Endothelial cell (in vitro differentiated cells): ENCODE measurements at regions not wholly inside any gene's neighbourhood (a gene's known extent, or its start where the extent isn't known, plus 50 kb on each side); places are given as distances from the start of the nearest gene placed in this dataset.

Experiments used
- DNase-seq: peaks from one replicate; pipeline ENCODE4 v3.0.0; 2021; ENCODE audit warnings: low spot score
- H3K27ac Mint-ChIP-seq: one replicate; pipeline ENCODE4 v1.8.0; 2021; ENCODE audit warnings: mixed read lengths, inconsistent platforms; ENCODE audit not compliant: unreplicated experiment
- H3K27me3 Mint-ChIP-seq: one replicate; pipeline ENCODE4 v1.8.0; 2021; ENCODE audit warnings: mild to moderate bottlenecking, moderate library complexity, mixed read lengths, inconsistent platforms; ENCODE audit not compliant: unreplicated experiment
- H3K36me3 Mint-ChIP-seq: one replicate; pipeline ENCODE4 v1.8.0; 2021; ENCODE audit warnings: mild to moderate bottlenecking, low read depth, mixed read lengths, inconsistent platforms; ENCODE audit not compliant: unreplicated experiment
- H3K4me1 Mint-ChIP-seq: one replicate; pipeline ENCODE4 v1.8.0; 2021; ENCODE audit warnings: mild to moderate bottlenecking, mixed read lengths, inconsistent platforms; ENCODE audit not compliant: unreplicated experiment
- H3K4me3 Mint-ChIP-seq: one replicate; pipeline ENCODE4 v1.8.0; 2021; ENCODE audit warnings: mild to moderate bottlenecking, mixed read lengths, inconsistent platforms; ENCODE audit not compliant: unreplicated experiment
- H3K9me3 Mint-ChIP-seq: one replicate; pipeline ENCODE4 v1.8.0; 2021; ENCODE audit warnings: mixed read lengths, inconsistent platforms; ENCODE audit not compliant: unreplicated experiment
- TF ChIP-seq, protein P1 (sequence below): fragments of 200-600 bp; sonication (generic); IDR thresholded peaks from one replicate; pipeline ENCODE4 v1.5.0; 2021; ENCODE audit warnings: antibody characterized with exemption; ENCODE audit not compliant: unreplicated experiment

DNA sequence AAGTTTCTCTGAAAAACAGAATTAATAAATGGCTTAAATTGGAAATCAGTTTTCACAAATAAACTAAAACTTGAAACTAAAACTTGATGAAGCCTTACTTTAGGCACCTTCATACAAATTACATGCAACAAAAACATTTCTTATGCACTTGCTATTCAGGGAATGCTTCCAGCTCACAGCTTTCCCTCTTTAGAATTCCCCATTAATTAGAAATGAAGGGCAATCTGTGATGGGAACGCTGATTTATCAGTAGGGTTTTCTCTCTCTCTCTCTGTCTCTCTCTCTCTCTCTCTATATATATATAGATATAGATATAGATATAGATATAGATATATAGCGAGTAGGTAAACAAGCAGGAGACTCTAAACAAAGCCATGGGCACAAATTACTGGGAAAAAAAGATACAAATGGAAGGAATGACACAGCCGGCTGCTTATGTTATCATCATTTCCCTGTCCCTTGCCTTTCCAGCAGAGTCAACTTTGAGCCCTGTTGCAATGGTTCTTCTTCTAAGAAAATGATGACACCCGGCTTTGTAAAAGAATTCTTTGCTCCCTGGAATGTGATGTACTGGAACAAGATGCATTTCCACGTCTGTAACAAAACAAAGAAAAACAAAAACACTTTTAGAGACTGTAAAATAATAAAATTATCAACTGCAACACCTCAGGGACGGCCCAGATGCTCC is 1121.6 kb upstream of the TMEM132C start:
- Mint-ChIP-seq H3K4me1 (no peaks in the 10 kb centered on the region), H3K27ac (no peak overlapping the region), H3K36me3 (peaks cover 8% of the 10 kb centered on the region), H3K27me3 (peaks cover 6% of the 10 kb centered on the region), H3K4me3 (no peak overlapping the region), H3K9me3 (peaks cover 40% of the 10 kb centered on the region)
- no peak for DNase-seq
- TF ChIP-seq, protein P1, sequence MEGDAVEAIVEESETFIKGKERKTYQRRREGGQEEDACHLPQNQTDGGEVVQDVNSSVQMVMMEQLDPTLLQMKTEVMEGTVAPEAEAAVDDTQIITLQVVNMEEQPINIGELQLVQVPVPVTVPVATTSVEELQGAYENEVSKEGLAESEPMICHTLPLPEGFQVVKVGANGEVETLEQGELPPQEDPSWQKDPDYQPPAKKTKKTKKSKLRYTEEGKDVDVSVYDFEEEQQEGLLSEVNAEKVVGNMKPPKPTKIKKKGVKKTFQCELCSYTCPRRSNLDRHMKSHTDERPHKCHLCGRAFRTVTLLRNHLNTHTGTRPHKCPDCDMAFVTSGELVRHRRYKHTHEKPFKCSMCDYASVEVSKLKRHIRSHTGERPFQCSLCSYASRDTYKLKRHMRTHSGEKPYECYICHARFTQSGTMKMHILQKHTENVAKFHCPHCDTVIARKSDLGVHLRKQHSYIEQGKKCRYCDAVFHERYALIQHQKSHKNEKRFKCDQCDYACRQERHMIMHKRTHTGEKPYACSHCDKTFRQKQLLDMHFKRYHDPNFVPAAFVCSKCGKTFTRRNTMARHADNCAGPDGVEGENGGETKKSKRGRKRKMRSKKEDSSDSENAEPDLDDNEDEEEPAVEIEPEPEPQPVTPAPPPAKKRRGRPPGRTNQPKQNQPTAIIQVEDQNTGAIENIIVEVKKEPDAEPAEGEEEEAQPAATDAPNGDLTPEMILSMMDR, result no peak

DNA sequence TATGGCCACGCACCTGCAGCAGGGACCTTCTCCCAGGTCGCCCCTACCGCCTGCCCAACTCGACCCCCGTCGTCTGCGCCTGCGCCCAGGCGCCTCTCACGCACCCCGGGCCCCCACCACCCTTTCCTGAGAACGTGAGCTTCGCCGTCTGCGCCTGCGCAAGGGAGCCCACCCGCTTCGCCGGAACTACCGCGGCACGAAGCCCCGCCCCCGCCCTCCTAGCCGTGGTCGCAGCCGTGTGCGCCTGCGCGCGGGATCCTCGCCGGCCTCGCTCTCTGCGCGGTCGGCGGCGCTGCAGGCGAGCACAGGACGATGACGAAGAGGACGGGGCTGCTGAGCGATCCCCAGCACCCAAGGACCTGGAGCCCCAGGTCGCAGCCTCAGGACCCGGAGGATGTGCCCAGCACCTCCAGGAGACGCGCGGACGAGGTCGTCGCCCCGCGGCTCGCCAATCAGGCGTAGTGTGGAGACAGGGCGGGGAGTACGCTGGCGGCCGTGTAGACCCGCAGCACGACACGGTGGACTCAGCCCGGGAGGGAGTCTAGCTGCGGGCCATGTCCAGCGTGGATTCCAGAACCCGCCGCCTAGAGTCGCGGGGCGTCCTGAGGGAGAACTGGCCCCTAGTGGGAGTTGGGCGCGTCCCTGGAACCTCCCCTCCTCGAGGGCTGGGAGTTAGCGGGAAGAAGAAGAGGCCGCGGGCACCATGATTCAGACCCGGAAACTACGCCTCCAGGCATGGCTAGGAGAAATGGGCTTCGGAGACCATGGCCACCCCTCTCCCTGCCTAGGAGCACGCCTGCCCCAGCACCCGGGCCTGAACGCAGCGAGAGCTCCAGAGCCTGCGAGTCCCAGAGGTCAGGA is 1120.8 kb upstream of the TMEM132C start:
- peaks cover 6% of the 10 kb centered on the region for H3K27me3 Mint-ChIP-seq
- H3K9me3 Mint-ChIP-seq, result peaks cover 43% of the 10 kb centered on the region
- H3K4me1 Mint-ChIP-seq, result no peaks in the 10 kb centered on the region
- no peak overlapping the region for H3K4me3 Mint-ChIP-seq
- TF ChIP-seq, protein P1, result no peak
- peaks cover 8% of the 10 kb centered on the region for H3K36me3 Mint-ChIP-seq
- no peak for DNase-seq
- H3K27ac Mint-ChIP-seq, result no peak overlapping the region

DNA sequence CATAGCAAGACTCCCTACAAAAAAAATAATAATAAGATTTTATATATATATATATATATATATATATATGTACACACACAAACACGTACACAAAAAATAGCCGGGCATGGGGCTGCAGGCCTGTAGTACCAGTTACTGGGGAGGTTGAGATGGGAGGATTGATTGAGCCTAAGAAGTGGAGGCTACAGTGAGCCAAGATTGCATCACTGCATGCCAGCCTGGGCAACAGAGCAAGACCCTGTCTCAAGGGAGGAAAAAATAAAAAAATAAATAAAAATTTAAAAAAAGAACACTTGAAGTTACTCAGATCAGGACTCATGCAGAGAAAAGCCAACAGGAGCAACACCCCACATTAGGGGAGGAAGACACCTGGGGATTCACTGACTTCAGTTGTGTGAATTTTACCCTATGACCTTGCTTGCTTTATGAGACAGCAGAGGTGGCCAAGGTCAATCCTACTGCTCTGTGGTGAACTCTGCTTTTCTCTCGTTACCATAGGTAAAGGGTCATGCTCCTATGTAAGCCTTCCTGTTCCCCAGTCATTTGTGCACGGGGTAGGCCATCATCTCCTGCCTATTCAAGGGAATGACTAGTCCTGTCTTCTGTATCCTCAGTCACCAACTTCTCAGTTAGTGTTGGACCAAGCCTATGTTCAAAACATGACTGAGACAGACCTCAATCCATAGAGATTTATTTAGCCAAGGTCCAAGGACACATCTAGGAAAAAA is 1119.8 kb upstream of the TMEM132C start:
- peaks cover 38% of the 10 kb centered on the region for H3K9me3 Mint-ChIP-seq
- H3K4me3 Mint-ChIP-seq, result no peak overlapping the region
- TF ChIP-seq, protein P1, result no peak
- peaks cover 8% of the 10 kb centered on the region for H3K36me3 Mint-ChIP-seq
- H3K4me1 Mint-ChIP-seq, result no peaks in the 10 kb centered on the region
- H3K27me3 Mint-ChIP-seq, result peaks cover 6% of the 10 kb centered on the region
- no peak overlapping the region for H3K27ac Mint-ChIP-seq
- no peak for DNase-seq

DNA sequence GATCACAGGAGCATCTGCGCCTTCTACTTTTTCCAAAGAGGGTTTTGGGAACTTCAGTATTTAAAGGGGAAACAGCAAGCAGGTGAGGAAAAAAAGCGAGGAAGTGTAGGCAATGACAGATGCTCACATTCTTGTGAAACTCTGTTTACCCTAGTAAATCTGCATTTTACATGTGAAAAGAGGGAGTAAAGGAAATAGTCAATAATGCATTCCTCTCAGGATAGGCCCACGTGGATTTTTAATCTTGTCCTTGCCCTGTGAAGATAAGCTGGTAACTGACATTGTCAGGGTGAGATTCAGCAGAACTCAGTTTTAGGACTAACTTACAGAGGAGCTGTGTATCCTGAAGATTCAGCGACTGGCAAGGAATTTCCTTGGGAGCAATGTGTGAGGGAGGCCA is 1119.2 kb upstream of the TMEM132C start:
- TF ChIP-seq, protein P1, result no peak
- no peak for DNase-seq
- Mint-ChIP-seq H3K27ac (no peak overlapping the region), H3K27me3 (peaks cover 6% of the 10 kb centered on the region), H3K9me3 (peaks cover 34% of the 10 kb centered on the region), H3K36me3 (peaks cover 8% of the 10 kb centered on the region), H3K4me1 (no peaks in the 10 kb centered on the region), H3K4me3 (no peak overlapping the region)
